ENCODE measurements at regions not wholly inside any gene's neighbourhood (a gene's known extent, or its start where the extent isn't known, plus 50 kb on each side); places are given as distances from the start of the nearest gene placed in this dataset.

DNA sequence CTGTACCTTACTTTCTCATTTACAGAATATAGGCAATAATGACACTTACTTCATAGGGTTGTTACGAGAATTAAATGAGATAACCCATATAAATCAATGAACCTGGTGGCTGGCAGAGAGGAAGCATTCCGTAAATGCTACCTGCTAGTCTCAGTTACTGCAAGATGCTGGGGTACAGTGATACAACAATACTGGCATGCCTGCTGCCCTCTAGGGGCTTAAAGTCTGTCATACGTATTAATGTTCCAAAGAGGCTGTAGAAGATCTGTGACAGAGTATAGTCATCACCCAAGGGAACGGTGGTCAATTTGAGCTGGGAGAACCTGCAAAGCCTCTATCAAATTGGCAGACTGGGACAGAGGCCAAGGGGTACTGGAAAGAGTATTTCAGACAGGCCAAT lies 421.5 kb downstream of the GPAM start:
- TF ChIP-seq KLF10 (tag by site-specific recombination; IDR thresholded peaks at IDR 0.05): no peak
- TF ChIP-seq, protein P1, sequence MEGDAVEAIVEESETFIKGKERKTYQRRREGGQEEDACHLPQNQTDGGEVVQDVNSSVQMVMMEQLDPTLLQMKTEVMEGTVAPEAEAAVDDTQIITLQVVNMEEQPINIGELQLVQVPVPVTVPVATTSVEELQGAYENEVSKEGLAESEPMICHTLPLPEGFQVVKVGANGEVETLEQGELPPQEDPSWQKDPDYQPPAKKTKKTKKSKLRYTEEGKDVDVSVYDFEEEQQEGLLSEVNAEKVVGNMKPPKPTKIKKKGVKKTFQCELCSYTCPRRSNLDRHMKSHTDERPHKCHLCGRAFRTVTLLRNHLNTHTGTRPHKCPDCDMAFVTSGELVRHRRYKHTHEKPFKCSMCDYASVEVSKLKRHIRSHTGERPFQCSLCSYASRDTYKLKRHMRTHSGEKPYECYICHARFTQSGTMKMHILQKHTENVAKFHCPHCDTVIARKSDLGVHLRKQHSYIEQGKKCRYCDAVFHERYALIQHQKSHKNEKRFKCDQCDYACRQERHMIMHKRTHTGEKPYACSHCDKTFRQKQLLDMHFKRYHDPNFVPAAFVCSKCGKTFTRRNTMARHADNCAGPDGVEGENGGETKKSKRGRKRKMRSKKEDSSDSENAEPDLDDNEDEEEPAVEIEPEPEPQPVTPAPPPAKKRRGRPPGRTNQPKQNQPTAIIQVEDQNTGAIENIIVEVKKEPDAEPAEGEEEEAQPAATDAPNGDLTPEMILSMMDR (tag by site-specific recombination; IDR thresholded peaks at IDR 0.05): no peak
- TF ChIP-seq ZNF585B (tag by site-specific recombination; IDR thresholded peaks at IDR 0.05): no peak
- no peak for TF ChIP-seq ZBTB20 (tag by site-specific recombination; IDR thresholded peaks at IDR 0.05)
- no peak for TF ChIP-seq ZNF138 (tag by site-specific recombination; IDR thresholded peaks at IDR 0.05; ENCODE audit: borderline replicate concordance)
- no peak for TF ChIP-seq OVOL3 (tag by site-specific recombination; IDR thresholded peaks at IDR 0.05)

All from HEK293 (cell line).